HCT116 (cell line): ENCODE measurements at regions not wholly inside any gene's neighbourhood (a gene's known extent, or its start where the extent isn't known, plus 50 kb on each side); places are given as distances from the start of the nearest gene placed in this dataset.

Source experiments
- ATF3 ChIP-seq: IDR thresholded peaks from 2 replicates; pipeline ENCODE4 v1.6.1; 2012
- CEBPB ChIP-seq: IDR thresholded peaks from 2 replicates; pipeline ENCODE4 v1.6.1; 2012; ENCODE audit warnings: low read depth
- CTCF ChIP-seq, 3 experiments: fragments of 200-600 bp in 1 of 3; sonication (generic) in 1 of 3; IDR thresholded peaks in 2 of 3; conservative IDR thresholded peaks in 1 of 3; 2 replicates each; pipeline ENCODE4 v1.5.1; 2012 to 2017; ENCODE audit warnings: low read depth in 2 of 3, low read length in 2 of 3, antibody characterized with exemption in 1 of 3, borderline replicate concordance in 1 of 3, control low read depth in 1 of 3, mild to moderate bottlenecking in 1 of 3, mixed read lengths in 1 of 3, mixed run types in 1 of 3, moderate library complexity in 1 of 3; ENCODE audit not compliant: insufficient read depth in 1 of 3
- EGR1 ChIP-seq: IDR thresholded peaks from 2 replicates; pipeline ENCODE4 v1.6.1; 2012; ENCODE audit warnings: low read depth
- EZH2 ChIP-seq: fragments of 200-600 bp; sonication (generic); IDR thresholded peaks from 2 replicates; pipeline ENCODE4 v1.6.1; 2017; ENCODE audit warnings: antibody characterized with exemption, mixed run types
- EZH2phosphoT487 ChIP-seq: fragments of 200-600 bp; IDR thresholded peaks from 2 replicates; pipeline ENCODE4 v1.6.1; 2018; ENCODE audit warnings: antibody characterized with exemption, borderline replicate concordance
- FOSL1 ChIP-seq: IDR thresholded peaks from 2 replicates; pipeline ENCODE4 v1.6.1; 2012; ENCODE audit warnings: low read depth
- POLR2A ChIP-seq: IDR thresholded peaks from 2 replicates; pipeline ENCODE4 v1.7.0; 2011; ENCODE audit warnings: borderline replicate concordance; ENCODE audit not compliant: insufficient read depth, insufficient read length; ENCODE audit errors: extremely low read depth
- POLR2AphosphoS5 ChIP-seq: IDR thresholded peaks from 2 replicates; pipeline ENCODE4 v1.6.1; 2011; ENCODE audit warnings: mild to moderate bottlenecking, low read depth, low read length, moderate library complexity
- REST ChIP-seq: IDR thresholded peaks from 2 replicates; pipeline ENCODE4 v1.6.1; 2012; ENCODE audit warnings: low read depth
- TCF7L2 ChIP-seq: IDR thresholded peaks from 2 replicates; pipeline ENCODE4 v1.7.0; 2011; ENCODE audit warnings: borderline replicate concordance, inconsistent platforms; ENCODE audit not compliant: insufficient read depth, insufficient read length; ENCODE audit errors: extremely low read depth
- TF ChIP-seq, protein P1 (sequence below): IDR thresholded peaks from 2 replicates; pipeline ENCODE4 v1.6.1; 2011; ENCODE audit warnings: mild to moderate bottlenecking, low read length, moderate library complexity; ENCODE audit not compliant: insufficient replicate concordance; ENCODE audit errors: extremely low read depth

DNA sequence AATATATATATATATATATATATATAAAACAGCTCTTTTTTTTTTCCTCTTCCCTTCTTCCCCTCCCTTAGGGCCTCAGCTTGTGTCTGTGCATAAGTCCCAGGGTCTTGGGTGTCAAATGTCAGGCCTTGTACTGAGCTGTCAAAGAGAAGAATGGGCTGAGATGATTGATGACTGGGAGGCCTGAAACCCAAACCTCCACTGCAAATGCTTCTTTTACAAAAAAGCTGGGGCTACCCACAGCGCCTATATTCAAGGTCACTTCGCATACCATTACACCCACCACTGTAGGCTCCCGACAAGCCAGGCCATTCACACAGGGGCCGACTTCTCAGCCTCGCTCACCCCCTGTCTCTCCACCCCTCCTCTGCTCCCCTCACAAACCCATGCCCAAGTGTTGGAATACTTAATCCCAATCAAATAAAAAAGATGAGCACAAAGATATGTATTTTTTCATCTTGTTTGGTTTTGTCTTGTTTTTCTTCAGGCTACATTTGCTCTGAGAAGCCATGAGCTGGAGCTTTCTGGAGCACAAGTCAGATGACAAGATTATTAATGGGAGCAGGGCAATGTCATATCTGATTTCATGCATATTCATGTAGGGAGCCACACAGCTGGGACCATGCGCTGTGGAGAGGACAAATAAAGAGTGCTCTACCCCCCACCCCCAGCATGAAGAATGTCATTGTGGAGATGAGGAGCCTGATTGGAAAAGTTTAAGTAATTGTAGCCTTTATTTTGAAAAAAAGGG lies 614.4 kb upstream of the NR2F2 start:
- TF ChIP-seq CTCF (IDR thresholded peaks at IDR 0.05 in 2 of 3, conservative IDR thresholded peaks at IDR 0.05 in 1 of 3; ENCODE audit: borderline replicate concordance in 1 of 3, insufficient read depth in 1 of 3, low read depth in 2 of 3, low read length in 2 of 3) (no peak), POLR2A (no peak), POLR2AphosphoS5 (no peak), ATF3 (no peak), FOSL1 (no peak), REST (no peak), TCF7L2 (no peak), CEBPB (no peak), EGR1 (no peak), EZH2phosphoT487 (no peak), EZH2 (no peak)
- TF ChIP-seq, protein P1, sequence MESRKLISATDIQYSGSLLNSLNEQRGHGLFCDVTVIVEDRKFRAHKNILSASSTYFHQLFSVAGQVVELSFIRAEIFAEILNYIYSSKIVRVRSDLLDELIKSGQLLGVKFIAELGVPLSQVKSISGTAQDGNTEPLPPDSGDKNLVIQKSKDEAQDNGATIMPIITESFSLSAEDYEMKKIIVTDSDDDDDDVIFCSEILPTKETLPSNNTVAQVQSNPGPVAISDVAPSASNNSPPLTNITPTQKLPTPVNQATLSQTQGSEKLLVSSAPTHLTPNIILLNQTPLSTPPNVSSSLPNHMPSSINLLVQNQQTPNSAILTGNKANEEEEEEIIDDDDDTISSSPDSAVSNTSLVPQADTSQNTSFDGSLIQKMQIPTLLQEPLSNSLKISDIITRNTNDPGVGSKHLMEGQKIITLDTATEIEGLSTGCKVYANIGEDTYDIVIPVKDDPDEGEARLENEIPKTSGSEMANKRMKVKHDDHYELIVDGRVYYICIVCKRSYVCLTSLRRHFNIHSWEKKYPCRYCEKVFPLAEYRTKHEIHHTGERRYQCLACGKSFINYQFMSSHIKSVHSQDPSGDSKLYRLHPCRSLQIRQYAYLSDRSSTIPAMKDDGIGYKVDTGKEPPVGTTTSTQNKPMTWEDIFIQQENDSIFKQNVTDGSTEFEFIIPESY = no peak
